ENCODE measurements at regions not wholly inside any gene's neighbourhood (a gene's known extent, or its start where the extent isn't known, plus 50 kb on each side); places are given as distances from the start of the nearest gene placed in this dataset.

GRCh38 chr5:99258819-99259218, 330.0 kb upstream of the CHD1 start:
- no peak for DNase-seq (ENCODE audit: low read depth)
- no peak overlapping the region for H3K4me3 ChIP-seq (ENCODE audit: low read depth, low read length)
- TF ChIP-seq CTCF (IDR thresholded peaks at IDR 0.05; ENCODE audit: low read depth, low read length, missing control alignments), result no peak
- in situ Hi-C loops (cut with HindIII; ENCODE audit: low sequenced_read_pairs), result loop anchor here (25.0 kb wide), 1 partner anchor 97 kb away; no protein-coding TSS in a partner anchor

DNA sequence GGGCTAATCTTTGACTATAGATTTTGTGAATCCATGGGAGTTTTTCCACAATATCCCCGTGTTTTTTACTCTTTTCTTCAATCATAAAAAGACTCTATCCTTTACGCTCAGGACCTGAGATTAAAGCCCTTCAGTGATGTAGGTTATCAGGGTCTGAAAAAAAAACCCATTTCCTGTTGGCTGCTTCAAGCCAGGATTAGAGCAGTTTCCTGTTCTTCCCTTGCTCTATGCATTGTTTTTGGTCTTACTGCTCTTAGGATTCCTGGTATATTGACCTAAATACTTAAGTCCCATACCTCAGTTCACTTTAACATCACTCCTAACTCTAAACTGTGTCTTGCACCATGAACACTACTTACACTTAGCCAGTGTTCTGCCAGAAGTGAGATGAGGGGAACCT, 319.3 kb upstream of the CHD1 start:
- in situ Hi-C loops (cut with HindIII; ENCODE audit: low sequenced_read_pairs), result no loop called here
- no peak for TF ChIP-seq CTCF (IDR thresholded peaks at IDR 0.05; ENCODE audit: low read depth, low read length, missing control alignments)
- no peak overlapping the region for H3K4me3 ChIP-seq (ENCODE audit: low read depth, low read length)
- DNase-seq (ENCODE audit: low read depth), result no peak

DNA sequence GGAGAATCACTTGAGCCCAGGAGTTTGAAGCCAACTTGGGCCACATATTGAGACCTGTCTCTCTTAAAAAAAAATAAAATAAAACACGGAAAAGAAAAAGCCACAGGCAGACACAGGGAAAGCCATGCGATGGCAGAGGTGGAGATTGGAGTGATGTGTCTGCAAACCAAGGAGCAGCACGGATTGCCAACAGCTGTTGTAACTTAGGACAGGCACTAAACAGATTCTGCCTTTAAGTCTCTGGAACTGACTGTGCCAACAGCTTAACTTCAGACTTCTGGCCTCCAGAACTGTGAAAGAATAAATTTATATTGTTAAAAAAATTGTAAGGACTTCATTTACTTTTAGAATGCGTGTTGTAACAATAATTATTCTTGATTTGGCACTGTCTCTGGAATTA, 318.5 kb upstream of the CHD1 start:
- DNase-seq (ENCODE audit: low read depth), result no peak
- in situ Hi-C loops (cut with HindIII; ENCODE audit: low sequenced_read_pairs), result no loop called here
- no peak for TF ChIP-seq CTCF (IDR thresholded peaks at IDR 0.05; ENCODE audit: low read depth, low read length, missing control alignments)
- no peak overlapping the region for H3K4me3 ChIP-seq (ENCODE audit: low read depth, low read length)

DNA sequence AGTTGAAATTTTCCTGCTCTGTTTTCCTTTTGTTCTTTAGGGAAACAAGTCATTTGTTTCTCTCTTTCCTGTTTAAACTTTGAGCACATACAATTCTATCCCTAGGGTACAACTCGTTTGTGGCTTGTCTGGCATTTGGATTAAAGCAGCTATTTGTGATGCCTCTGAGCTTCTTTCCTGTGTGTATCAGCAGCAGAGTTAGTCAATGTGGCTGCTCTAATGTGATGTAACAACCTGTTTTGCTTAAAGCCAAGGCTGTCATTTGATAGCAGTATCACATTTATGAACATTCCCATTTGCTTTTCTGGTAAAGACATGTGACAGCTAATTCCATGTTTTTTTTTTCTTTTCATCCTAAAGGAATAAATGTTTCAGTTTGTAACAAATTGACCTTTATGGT, 314.3 kb upstream of the CHD1 start:
- H3K4me3 ChIP-seq (ENCODE audit: low read depth, low read length), result no peak overlapping the region
- TF ChIP-seq CTCF (IDR thresholded peaks at IDR 0.05; ENCODE audit: low read depth, low read length, missing control alignments), result no peak
- in situ Hi-C loops (cut with HindIII; ENCODE audit: low sequenced_read_pairs), result no loop called here

DNA sequence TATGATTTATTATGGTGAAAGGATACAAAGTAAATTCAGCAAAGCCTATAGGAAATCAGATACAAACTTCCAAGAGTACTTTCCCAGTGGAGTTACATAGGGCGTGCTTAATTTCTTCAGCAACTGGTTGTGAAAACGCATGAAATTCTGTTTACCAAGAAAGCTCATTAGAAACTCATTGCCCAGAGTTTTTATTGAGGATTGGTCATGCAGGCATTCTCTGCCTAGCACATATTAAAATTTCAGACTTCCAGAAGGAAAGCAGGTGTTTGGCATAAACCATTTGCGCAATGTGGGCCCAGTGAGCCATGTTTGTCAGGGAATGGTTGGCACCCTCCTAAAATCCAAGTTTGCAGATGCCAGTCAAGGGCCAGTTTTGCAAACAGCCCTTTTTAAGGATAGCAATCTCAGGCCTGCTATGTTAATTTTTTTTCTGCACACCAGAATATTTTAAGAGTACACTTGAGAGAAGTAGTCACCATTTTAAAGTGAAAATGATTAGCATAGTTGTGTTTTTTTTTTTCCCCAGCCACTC, 311.1 kb upstream of the CHD1 start:
- no peak overlapping the region for H3K4me3 ChIP-seq (ENCODE audit: low read depth, low read length)
- DNase-seq (ENCODE audit: low read depth), result no peak
- in situ Hi-C loops (cut with HindIII; ENCODE audit: low sequenced_read_pairs), result no loop called here
- no peak for TF ChIP-seq CTCF (IDR thresholded peaks at IDR 0.05; ENCODE audit: low read depth, low read length, missing control alignments)

More for the DNA sequence above, 314.3 kb upstream of the CHD1 start:
- no peak for DNase-seq (ENCODE audit: low read depth)

GRCh38 chr5:99191206-99191745, 262.5 kb upstream of the CHD1 start:
- no peak for TF ChIP-seq CTCF (IDR thresholded peaks at IDR 0.05; ENCODE audit: low read depth, low read length, missing control alignments)
- no peak overlapping the region for H3K4me3 ChIP-seq (ENCODE audit: low read depth, low read length)
- in situ Hi-C loops (cut with HindIII; ENCODE audit: low sequenced_read_pairs), result no loop called here
- peak; percentile 57 for DNase-seq (ENCODE audit: low read depth)
